ENCODE measurements at regions not wholly inside any gene's neighbourhood (a gene's known extent, or its start where the extent isn't known, plus 50 kb on each side); places are given as distances from the start of the nearest gene placed in this dataset.

DNA sequence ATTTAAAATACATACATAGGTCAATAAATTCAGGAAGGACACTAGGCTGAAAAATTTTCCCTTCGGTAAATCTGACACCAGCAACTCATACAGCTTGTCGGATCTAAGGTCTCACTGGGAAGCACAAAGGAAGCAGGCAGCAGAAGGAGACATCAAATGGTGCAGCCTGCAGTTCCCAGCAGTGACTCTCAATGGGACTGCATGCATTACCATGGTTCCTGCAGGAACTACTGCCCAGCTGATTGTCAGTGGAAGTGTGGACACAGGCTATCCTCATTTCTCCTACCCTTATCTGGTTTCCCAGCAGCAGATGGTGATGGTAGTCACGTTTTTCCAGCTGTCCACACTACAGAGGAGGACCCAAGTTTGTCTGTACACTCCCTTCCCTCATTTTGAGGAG lies 113.3 kb downstream of the PPP1R2C start:
- TF ChIP-seq POLR2A (IDR thresholded peaks at IDR 0.05): no peak
- TF ChIP-seq, protein P1, sequence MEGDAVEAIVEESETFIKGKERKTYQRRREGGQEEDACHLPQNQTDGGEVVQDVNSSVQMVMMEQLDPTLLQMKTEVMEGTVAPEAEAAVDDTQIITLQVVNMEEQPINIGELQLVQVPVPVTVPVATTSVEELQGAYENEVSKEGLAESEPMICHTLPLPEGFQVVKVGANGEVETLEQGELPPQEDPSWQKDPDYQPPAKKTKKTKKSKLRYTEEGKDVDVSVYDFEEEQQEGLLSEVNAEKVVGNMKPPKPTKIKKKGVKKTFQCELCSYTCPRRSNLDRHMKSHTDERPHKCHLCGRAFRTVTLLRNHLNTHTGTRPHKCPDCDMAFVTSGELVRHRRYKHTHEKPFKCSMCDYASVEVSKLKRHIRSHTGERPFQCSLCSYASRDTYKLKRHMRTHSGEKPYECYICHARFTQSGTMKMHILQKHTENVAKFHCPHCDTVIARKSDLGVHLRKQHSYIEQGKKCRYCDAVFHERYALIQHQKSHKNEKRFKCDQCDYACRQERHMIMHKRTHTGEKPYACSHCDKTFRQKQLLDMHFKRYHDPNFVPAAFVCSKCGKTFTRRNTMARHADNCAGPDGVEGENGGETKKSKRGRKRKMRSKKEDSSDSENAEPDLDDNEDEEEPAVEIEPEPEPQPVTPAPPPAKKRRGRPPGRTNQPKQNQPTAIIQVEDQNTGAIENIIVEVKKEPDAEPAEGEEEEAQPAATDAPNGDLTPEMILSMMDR (IDR thresholded peaks at IDR 0.05): no peak
